ENCODE measurements at regions not wholly inside any gene's neighbourhood (a gene's known extent, or its start where the extent isn't known, plus 50 kb on each side); places are given as distances from the start of the nearest gene placed in this dataset.

DNA sequence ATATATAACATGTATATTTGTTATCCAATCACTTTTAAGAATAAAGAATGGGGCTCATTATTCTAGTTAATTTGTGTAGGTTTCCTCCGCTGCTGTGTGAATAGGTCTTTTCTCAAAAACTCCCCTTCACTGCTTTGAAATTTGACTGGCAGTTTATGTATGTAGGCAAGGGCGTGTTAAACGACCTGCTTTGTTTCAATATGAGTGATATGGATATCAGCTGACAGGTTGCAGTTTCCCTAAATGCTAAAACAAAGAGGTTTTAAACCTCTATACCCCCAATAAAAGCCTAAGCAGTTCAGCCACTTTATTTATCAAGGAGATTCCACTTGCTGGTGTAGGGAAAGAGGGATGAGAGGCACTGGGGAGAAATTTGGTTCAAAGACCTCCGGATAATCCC is 159.6 kb downstream of the TMEM167A start:
- TF ChIP-seq, protein P1, sequence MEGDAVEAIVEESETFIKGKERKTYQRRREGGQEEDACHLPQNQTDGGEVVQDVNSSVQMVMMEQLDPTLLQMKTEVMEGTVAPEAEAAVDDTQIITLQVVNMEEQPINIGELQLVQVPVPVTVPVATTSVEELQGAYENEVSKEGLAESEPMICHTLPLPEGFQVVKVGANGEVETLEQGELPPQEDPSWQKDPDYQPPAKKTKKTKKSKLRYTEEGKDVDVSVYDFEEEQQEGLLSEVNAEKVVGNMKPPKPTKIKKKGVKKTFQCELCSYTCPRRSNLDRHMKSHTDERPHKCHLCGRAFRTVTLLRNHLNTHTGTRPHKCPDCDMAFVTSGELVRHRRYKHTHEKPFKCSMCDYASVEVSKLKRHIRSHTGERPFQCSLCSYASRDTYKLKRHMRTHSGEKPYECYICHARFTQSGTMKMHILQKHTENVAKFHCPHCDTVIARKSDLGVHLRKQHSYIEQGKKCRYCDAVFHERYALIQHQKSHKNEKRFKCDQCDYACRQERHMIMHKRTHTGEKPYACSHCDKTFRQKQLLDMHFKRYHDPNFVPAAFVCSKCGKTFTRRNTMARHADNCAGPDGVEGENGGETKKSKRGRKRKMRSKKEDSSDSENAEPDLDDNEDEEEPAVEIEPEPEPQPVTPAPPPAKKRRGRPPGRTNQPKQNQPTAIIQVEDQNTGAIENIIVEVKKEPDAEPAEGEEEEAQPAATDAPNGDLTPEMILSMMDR (IDR thresholded peaks at IDR 0.05): no peak
- no peak for TF ChIP-seq POLR2A (IDR thresholded peaks at IDR 0.05; ENCODE audit: low read depth)
